ENCODE measurements at regions not wholly inside any gene's neighbourhood (a gene's known extent, or its start where the extent isn't known, plus 50 kb on each side); places are given as distances from the start of the nearest gene placed in this dataset.

GRCh38 chr17:54096216-54096615, 273.5 kb downstream of the KIF2B start:
- no peak overlapping the region for H3K4me3 ChIP-seq (ENCODE audit: low read length)
- no peak for DNase-seq (ENCODE audit: low read depth)
- no peak for TF ChIP-seq CTCF (conservative IDR thresholded peaks at IDR 0.05; ENCODE audit: low read depth, low read length)

GRCh38 chr17:54099221-54099620, 276.5 kb downstream of the KIF2B start:
- TF ChIP-seq CTCF (conservative IDR thresholded peaks at IDR 0.05; ENCODE audit: low read depth, low read length), result no peak
- no peak overlapping the region for H3K4me3 ChIP-seq (ENCODE audit: low read length)
- DNase-seq (ENCODE audit: low read depth), result no peak

- H3K4me3 ChIP-seq (ENCODE audit: low read length), result no peak overlapping the region
- no peak for DNase-seq (ENCODE audit: low read depth)
- TF ChIP-seq CTCF (conservative IDR thresholded peaks at IDR 0.05; ENCODE audit: low read depth, low read length), result no peak
These were observed 279.5 kb downstream of the KIF2B start for GRCh38 chr17:54102246-54102645.

GRCh38 chr17:54111576-54111975, 288.8 kb downstream of the KIF2B start:
- H3K4me3 ChIP-seq (ENCODE audit: low read length), result no peak overlapping the region
- DNase-seq (ENCODE audit: low read depth), result no peak
- TF ChIP-seq CTCF (conservative IDR thresholded peaks at IDR 0.05; ENCODE audit: low read depth, low read length), result no peak

GRCh38 chr17:54117452-54117851, 294.7 kb downstream of the KIF2B start:
- TF ChIP-seq CTCF (conservative IDR thresholded peaks at IDR 0.05; ENCODE audit: low read depth, low read length), result no peak
- H3K4me3 ChIP-seq (ENCODE audit: low read length), result no peak overlapping the region
- no peak for DNase-seq (ENCODE audit: low read depth)

GRCh38 chr17:54124456-54124855, 301.7 kb downstream of the KIF2B start:
- no peak for TF ChIP-seq CTCF (conservative IDR thresholded peaks at IDR 0.05; ENCODE audit: low read depth, low read length)
- no peak overlapping the region for H3K4me3 ChIP-seq (ENCODE audit: low read length)
- no peak for DNase-seq (ENCODE audit: low read depth)

- no peak for DNase-seq (ENCODE audit: low read depth)
- no peak overlapping the region for H3K4me3 ChIP-seq (ENCODE audit: low read length)
- TF ChIP-seq CTCF (conservative IDR thresholded peaks at IDR 0.05; ENCODE audit: low read depth, low read length), result no peak
These were observed 330.7 kb downstream of the KIF2B start for GRCh38 chr17:54153423-54153822.
